Anterior cingulate cortex (tissue), 58 donors: ENCODE measurements at regions not wholly inside any gene's neighbourhood (a gene's known extent, or its start where the extent isn't known, plus 50 kb on each side); places are given as distances from the start of the nearest gene placed in this dataset.
A peak's percentile ranks its signal among the peaks of the same experiment; 100 is the strongest.
"Not testable (repeated sequence)": the region's sequence is repeated elsewhere in the genome, so short reads cannot be mapped to it uniquely, and the experiment has no call there.

Experiments
- DNase-seq, 58 donors: peaks; one replicate each; lab custom pipeline; 2025; lab: John Stamatoyannopoulos, UW

DNA sequence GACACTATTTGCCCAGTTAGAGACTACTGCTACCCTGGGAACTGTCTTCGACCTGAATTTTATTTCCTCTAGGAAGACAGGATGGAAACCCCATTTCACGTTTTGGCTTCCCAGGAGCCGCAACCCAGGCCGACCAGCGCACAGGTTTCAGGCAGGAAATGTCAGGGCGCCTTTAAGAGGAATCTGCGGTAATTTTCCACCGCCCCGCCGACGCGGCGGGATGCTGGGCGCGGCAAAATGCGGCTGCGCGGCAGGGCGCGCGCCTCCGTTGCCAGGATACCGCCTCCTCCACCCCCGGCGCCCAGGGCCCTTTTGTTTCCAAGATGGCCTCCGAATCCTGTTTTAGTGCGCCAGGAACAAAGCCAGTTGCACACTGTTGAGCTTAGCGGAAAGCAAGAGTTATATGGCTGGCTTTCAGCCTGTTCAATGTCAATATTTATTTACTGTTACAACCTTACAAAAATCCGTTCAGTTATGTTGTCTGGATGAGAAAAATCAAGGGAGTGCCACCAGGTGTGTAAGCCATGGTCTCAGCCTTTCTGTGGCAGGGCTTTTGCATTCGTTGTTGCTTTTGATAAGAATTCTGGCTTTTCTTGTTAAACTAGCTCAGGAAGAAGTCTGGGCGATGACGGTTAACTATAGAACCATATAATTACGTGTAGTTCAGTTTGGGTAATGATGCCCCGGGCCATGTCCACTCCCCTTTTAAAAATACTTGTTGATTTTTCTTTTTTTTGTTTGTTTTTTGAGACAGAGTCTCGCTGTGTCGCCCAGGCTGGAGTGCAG, 79.7 kb upstream of the CHD2 start:
- peak; percentile 56 to 95 (median 90) for DNase-seq

GRCh38 chr15:92821491-92822116, 78.5 kb upstream of the CHD2 start:
- DNase-seq: no peak

DNA sequence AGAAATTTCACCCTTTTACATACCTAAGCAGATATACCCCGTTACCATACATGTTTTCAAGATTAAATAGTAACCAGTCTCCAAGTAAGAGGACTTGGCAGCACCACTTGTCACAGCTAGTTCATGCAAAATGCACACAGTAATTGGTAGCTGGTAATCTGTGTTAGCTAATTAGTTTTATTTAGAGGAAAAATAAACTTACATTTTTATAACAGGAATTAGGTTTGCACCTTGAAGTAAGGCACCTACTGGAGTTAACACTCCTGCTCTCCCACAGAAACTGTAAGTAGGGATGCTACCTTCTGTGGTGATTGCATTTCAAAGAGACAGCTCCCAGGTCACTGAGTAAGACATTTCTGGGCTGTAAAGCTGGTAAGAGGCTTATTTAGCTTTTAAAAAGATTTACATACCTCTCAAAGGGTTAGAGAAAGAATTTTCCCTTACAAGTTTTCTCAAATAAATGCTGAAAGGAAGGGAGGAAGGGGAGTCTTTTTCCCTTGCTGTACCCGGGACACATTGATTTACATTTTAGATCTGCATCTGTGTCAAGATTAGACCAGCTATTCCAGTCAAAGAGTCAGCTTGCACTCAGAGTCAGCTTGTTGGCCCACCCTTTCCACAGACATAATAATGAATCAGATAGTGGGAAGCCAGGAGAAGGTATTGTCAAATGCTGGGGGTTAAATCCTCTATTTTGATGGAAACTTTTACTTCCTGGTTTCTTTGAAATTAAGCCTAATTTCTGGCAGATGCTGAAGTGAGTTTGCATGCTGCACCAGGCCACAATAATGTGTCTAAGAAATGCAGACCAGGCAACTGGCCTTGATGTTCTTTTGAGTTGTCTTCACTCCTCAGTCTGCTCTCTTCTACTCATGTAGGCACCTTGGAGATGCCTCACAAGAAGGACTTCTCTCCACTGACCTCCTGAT, 77.6 kb upstream of the CHD2 start:
- DNase-seq: no peak

- no peak for DNase-seq
These were observed 74.1 kb upstream of the CHD2 start for GRCh38 chr15:92825985-92826384.

DNA sequence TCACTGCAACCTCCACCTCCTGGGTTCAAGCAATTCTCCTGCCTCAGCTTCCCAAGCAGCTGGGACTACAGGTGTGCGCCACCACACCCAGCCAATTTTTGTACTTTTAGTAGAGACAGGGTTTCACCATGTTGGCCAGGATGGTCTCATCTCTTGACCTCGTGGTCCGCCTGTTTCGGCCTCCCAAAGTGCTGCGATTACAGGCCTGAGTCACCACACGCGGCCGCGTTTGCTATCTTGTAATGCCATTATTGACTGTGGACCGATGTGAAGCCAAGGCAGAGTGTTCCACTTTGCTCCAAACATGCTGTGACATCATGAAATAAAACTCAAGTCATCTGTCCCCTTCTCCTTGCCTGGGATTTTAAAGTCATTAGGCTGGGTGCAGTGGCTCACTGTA, 72.1 kb upstream of the CHD2 start:
- not testable (repeated sequence) for DNase-seq

- no peak for DNase-seq
These were observed 70.2 kb upstream of the CHD2 start for GRCh38 chr15:92829875-92830274.

DNA sequence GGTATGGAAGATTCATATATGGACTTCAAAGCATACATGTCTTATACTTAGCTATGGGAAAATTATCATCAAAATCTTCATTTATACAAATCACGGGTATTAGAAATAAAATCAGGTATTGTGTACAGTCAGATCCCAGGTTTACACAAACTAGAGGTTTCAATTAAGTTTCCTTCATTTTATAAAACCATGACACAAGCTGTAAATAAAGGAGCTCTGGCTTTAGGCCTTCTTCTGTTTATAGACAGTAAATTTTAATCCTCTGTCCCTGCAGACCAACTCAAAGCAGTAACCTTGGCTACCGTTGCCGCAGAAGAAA, 68.8 kb upstream of the CHD2 start:
- no peak for DNase-seq

GRCh38 chr15:92831655-92832328, 68.3 kb upstream of the CHD2 start:
- peak; percentile 50 to 97 (median 89) for DNase-seq

GRCh38 chr15:92833106-92833433, 67.1 kb upstream of the CHD2 start:
- no peak for DNase-seq

GRCh38 chr15:92833493-92834271, 66.4 kb upstream of the CHD2 start:
- no peak for DNase-seq

DNA sequence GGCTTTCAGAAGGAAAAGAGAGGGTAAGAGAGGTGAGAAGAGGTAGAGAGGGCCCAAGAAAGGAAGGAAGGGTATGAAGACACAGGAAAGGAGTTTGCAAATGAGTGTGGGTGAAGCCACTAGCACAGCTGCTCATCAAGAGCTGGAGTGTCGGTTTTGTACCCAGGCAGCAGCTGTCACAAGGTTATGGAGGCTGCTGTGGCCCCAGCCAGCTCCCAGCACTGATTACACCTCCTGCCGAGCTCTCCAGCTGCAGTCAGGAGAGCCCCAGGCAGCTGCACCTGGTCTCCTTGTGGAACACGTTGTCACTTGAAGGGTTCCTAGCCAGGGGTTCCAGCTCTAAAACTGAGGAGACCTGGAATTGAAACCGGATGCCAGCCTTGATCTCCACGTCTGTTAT, 60.4 kb upstream of the CHD2 start:
- DNase-seq: no peak

- DNase-seq: no peak
These were observed 60.0 kb upstream of the CHD2 start for GRCh38 chr15:92840149-92840548.

DNA sequence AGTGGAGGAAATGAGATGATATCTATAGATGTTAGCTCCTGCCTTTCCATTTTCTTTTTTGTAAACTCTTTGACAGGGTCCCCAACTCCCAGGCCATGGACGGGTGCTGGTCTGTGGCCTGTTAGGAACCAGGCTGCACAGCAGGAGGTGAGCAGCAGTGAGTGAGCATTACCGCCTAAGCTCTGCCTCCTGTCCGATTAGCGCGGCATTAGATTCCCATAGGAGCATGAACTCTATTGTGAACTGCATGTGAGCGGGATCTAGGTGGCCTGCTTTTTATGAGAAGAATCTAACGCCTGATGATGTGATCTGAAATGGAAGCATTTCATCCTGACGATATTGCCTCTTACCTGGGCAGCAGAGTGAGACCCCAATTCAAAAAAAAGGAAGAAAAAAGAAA, 56.8 kb upstream of the CHD2 start:
- DNase-seq: no peak

DNA sequence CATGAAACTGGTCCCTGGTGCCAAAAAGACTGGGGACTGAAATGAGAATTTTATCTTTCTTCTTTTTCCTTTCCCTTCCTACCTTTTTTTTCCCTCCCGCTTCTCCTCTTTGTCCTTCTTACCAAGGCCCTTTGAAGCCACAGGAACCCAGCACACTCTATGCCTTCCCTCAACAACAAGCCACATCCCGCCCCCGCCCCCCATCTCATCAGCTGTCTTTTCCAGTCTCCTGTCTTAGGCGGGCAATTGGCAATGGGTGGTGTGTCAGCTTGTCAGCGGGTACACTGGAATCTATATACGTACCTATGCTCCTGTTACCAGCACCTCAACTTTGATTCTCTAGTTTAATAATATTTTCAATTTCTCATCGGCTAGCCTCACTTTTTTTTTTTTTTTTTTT, 56.3 kb upstream of the CHD2 start:
- DNase-seq: no peak

GRCh38 chr15:92845126-92845508, 55.0 kb upstream of the CHD2 start:
- no peak for DNase-seq

DNA sequence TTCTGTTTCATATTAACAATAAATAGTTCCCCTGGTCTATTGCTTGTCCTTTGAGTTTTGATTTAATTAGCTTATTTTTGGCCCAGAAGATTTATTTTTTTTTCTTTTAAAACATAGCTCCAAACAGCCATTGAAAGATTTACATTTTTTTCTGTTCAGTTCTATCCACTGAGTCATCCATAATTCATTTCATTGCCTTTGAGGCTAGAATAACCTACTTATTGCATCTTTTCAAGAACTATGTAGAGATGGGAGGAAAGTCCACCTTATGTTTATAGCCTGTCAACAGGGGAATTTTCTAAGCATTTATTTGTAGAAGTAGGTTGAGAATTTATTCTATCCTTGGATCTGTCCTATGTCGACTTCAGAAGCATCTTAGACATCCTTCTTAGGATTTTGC, 53.4 kb upstream of the CHD2 start:
- DNase-seq: no peak

DNA sequence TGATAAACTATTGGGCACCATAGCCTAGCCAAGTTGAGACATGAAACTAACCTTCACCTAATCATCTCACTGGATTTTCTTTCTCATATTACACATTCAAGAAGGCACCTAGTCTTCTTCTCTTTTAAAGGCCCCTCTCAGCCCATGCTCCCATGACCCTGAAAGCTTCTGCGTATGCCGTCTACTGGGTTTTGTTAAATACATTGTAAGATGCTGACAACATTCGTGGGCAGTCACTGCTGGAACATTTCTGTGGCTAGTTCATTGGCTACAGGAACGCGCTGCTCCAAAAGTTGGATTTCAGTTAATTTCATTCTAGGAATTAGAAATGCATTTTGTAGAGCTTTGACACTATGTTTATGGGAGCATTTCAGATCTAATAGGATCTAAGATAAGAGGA, 52.3 kb upstream of the CHD2 start:
- DNase-seq: no peak

GRCh38 chr15:92848464-92848851, 51.7 kb upstream of the CHD2 start:
- DNase-seq: no peak

GRCh38 chr15:92848852-92849598, 51.1 kb upstream of the CHD2 start:
- DNase-seq: no peak

DNA sequence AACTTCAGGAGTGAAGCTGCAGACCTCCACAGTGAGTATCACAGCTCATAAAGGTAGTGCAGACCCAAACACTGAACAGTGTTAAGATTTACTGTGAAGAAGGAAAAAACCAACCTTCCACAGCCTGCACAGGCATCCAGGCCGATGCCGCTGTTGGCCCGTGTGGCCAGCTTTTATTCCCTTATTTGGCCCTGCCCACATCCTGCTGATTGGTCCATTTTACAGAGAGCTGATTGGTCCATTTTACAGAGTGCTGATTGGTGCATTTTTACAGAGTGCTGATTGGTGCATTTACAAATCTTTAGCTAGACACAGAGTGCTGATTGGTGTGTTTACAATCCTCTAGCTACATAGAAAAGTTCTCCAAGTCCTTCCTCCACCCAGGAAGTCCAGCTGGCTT, 49.9 kb upstream of the CHD2 start:
- not testable (repeated sequence) for DNase-seq
